Activated CD8-positive, alpha-beta T cell treated with anti-CD3 and anti-CD28 coated beads for 36 hours (primary cell): ENCODE measurements at regions not wholly inside any gene's neighbourhood (a gene's known extent, or its start where the extent isn't known, plus 50 kb on each side); places are given as distances from the start of the nearest gene placed in this dataset.
"Not testable (repeated sequence)": the region's sequence is repeated elsewhere in the genome, so short reads cannot be mapped to it uniquely, and the experiment has no call there.

Source experiments
- ATAC-seq: fragments of 200-7000 bp; cut with Tn5 transposase; one replicate; pipeline ENCODE4 v1.10.0; 2021; ENCODE audit warnings: mild to moderate bottlenecking, moderate library complexity
- CTCF ChIA-PET: fragments of 350-600 bp; sonication (Branson Sonifier 250); formaldehyde crosslinking; loops from one replicate; lab custom pipeline; 2021; ENCODE audit warnings: antibody characterized with exemption; lab: Charles Lee
- POLR2A ChIA-PET: fragments of 350-600 bp; sonication (Branson Sonifier 250); formaldehyde crosslinking; loops from one replicate; lab custom pipeline; 2021; ENCODE audit warnings: antibody characterized with exemption; lab: Charles Lee
- DNase-seq: peaks from one replicate; pipeline ENCODE4 v3.0.0-alpha.2; 2020
- H3K27ac Mint-ChIP-seq: one replicate; pipeline ENCODE4 v1.8.0; 2021; ENCODE audit warnings: mild to moderate bottlenecking, mixed read lengths
- H3K27me3 Mint-ChIP-seq: one replicate; pipeline ENCODE4 v1.8.0; 2021; ENCODE audit warnings: mixed read lengths
- H3K36me3 Mint-ChIP-seq: one replicate; pipeline ENCODE4 v1.8.0; 2021; ENCODE audit warnings: low read depth, mixed read lengths
- H3K4me1 Mint-ChIP-seq: one replicate; pipeline ENCODE4 v1.8.0; 2021; ENCODE audit warnings: low read depth, mixed read lengths
- H3K4me3 Mint-ChIP-seq: one replicate; pipeline ENCODE4 v1.8.0; 2021; ENCODE audit warnings: mild to moderate bottlenecking, moderate library complexity, mixed read lengths
- H3K9me3 Mint-ChIP-seq: one replicate; pipeline ENCODE4 v1.8.0; 2021; ENCODE audit warnings: mixed read lengths
- CTCF ChIP-seq: fragments of 200-600 bp; IDR thresholded peaks from one replicate; pipeline ENCODE4 v1.8.0; 2022; ENCODE audit warnings: antibody characterized with exemption, mild to moderate bottlenecking
- intact Hi-C: fragments of 100-400 bp; cut with micrococcal nuclease; formaldehyde crosslinking; loops from one replicate; pipeline ENCODE4 v1.10.0; 2022

GRCh38 chr4:63221477-63221876 lies 1187.8 kb downstream of the TECRL start:
- H3K4me3 Mint-ChIP-seq = no peak overlapping the region
- ChIA-PET POLR2A (no interaction called here), CTCF (no interaction called here)
- no peaks in the 10 kb centered on the region for H3K36me3 Mint-ChIP-seq
- H3K27ac Mint-ChIP-seq = no peak overlapping the region
- DNase-seq = no peak
- H3K9me3 Mint-ChIP-seq = peaks cover 17% of the 10 kb centered on the region
- ATAC-seq = no peak
- H3K4me1 Mint-ChIP-seq = no peaks in the 10 kb centered on the region
- TF ChIP-seq CTCF = no peak
- H3K27me3 Mint-ChIP-seq = no peaks in the 10 kb centered on the region
- intact Hi-C loops = no loop called here

GRCh38 chr4:63218856-63219255 lies 1190.4 kb downstream of the TECRL start:
- TF ChIP-seq CTCF = no peak
- no peak for ATAC-seq

GRCh38 chr4:63214076-63214475 lies 1195.2 kb downstream of the TECRL start:
- intact Hi-C loops = no loop called here
- H3K27ac Mint-ChIP-seq = no peak overlapping the region
- no peak for DNase-seq
- H3K36me3 Mint-ChIP-seq = no peaks in the 10 kb centered on the region
- H3K4me1 Mint-ChIP-seq = no peaks in the 10 kb centered on the region
- no peak for ATAC-seq
- no peaks in the 10 kb centered on the region for H3K27me3 Mint-ChIP-seq
- peaks cover 33% of the 10 kb centered on the region for H3K9me3 Mint-ChIP-seq
- H3K4me3 Mint-ChIP-seq = no peak overlapping the region
- no peak for TF ChIP-seq CTCF
- CTCF ChIA-PET = no interaction called here
- POLR2A ChIA-PET = no interaction called here

More at GRCh38 chr4:63218856-63219255, 1190.4 kb downstream of the TECRL start:
- ChIA-PET POLR2A (no interaction called here), CTCF (no interaction called here)
- intact Hi-C loops = no loop called here
- Mint-ChIP-seq H3K27me3 (no peaks in the 10 kb centered on the region), H3K9me3 (peaks cover 26% of the 10 kb centered on the region), H3K4me3 (no peak overlapping the region), H3K36me3 (no peaks in the 10 kb centered on the region), H3K27ac (no peak overlapping the region), H3K4me1 (no peaks in the 10 kb centered on the region)
- no peak for DNase-seq

- Mint-ChIP-seq H3K9me3 (peaks cover 25% of the 10 kb centered on the region), H3K27me3 (no peaks in the 10 kb centered on the region), H3K27ac (no peak overlapping the region), H3K4me1 (no peaks in the 10 kb centered on the region), H3K36me3 (no peaks in the 10 kb centered on the region), H3K4me3 (no peak overlapping the region)
- intact Hi-C loops = no loop called here
- DNase-seq (no peak), ATAC-seq (no peak)
- no peak for TF ChIP-seq CTCF
- CTCF ChIA-PET = no interaction called here
- POLR2A ChIA-PET = no interaction called here
These were observed 1197.3 kb downstream of the TECRL start for GRCh38 chr4:63211776-63212479.

- intact Hi-C loops = no loop called here
- Mint-ChIP-seq H3K27me3 (no peaks in the 10 kb centered on the region), H3K4me3 (no peak overlapping the region), H3K9me3 (peaks cover 21% of the 10 kb centered on the region), H3K27ac (no peak overlapping the region), H3K4me1 (no peaks in the 10 kb centered on the region), H3K36me3 (no peaks in the 10 kb centered on the region)
- DNase-seq (no peak), ATAC-seq (no peak)
- ChIA-PET POLR2A (no interaction called here), CTCF (no interaction called here)
- no peak for TF ChIP-seq CTCF
These were observed 1197.9 kb downstream of the TECRL start for GRCh38 chr4:63211375-63211774.

- H3K27me3 Mint-ChIP-seq, H3K4me3 Mint-ChIP-seq, H3K27ac Mint-ChIP-seq, DNase-seq, H3K4me1 Mint-ChIP-seq, CTCF ChIA-PET, H3K36me3 Mint-ChIP-seq, POLR2A ChIA-PET, ATAC-seq, intact Hi-C loops: not testable (repeated sequence)
- H3K9me3 Mint-ChIP-seq = peaks cover 14% of the 10 kb centered on the region
These were observed 1216.2 kb downstream of the TECRL start for GRCh38 chr4:63193029-63193428.
